T-helper 1 cell treated with Interleukin-12 subunit alpha and Interleukin-12 subunit beta and Interleukin-4 antibody, amounts not matched to agents 30 ng/mL and 1 ng/mL, for 36 hours (primary cell): ENCODE measurements at regions not wholly inside any gene's neighbourhood (a gene's known extent, or its start where the extent isn't known, plus 50 kb on each side); places are given as distances from the start of the nearest gene placed in this dataset.
"Not testable (repeated sequence)": the region's sequence is repeated elsewhere in the genome, so short reads cannot be mapped to it uniquely, and the experiment has no call there.

Experiments used
- intact Hi-C: fragments of 100-400 bp; cut with micrococcal nuclease; formaldehyde crosslinking; loops from one replicate; pipeline ENCODE4 v1.15.1; 2024

GRCh38 chr1:61580417-61580816 lies 144.5 kb downstream of the TM2D1 start:
- intact Hi-C loops: loop anchor here (10.0 kb wide), 1 partner anchor 226 kb away; no protein-coding TSS in a partner anchor

- intact Hi-C loops: loop anchor here (10.0 kb wide), 1 partner anchor 225 kb away; no protein-coding TSS in a partner anchor
Measured at GRCh38 chr1:61579802-61580201, 145.1 kb downstream of the TM2D1 start.

- intact Hi-C loops: no loop called here
Measured at GRCh38 chr1:61572046-61572445, 152.9 kb downstream of the TM2D1 start.

GRCh38 chr1:61570191-61570590 lies 154.8 kb downstream of the TM2D1 start:
- intact Hi-C loops: no loop called here

GRCh38 chr1:61569303-61569621 lies 155.7 kb downstream of the TM2D1 start:
- intact Hi-C loops: no loop called here

- intact Hi-C loops: no loop called here
Measured at GRCh38 chr1:61568460-61569302, 156.3 kb downstream of the TM2D1 start.

- intact Hi-C loops: no loop called here
Measured at GRCh38 chr1:61566177-61566576, 158.8 kb downstream of the TM2D1 start.

GRCh38 chr1:61563611-61564010 lies 161.3 kb downstream of the TM2D1 start:
- intact Hi-C loops: no loop called here

- intact Hi-C loops: no loop called here
Measured at GRCh38 chr1:61561666-61562065, 163.3 kb downstream of the TM2D1 start.

GRCh38 chr1:61560385-61560784 lies 164.6 kb downstream of the TM2D1 start:
- intact Hi-C loops: no loop called here

- intact Hi-C loops: no loop called here
Measured at GRCh38 chr1:61556631-61557030, 168.3 kb downstream of the TM2D1 start.

GRCh38 chr1:61552630-61553305 lies 172.2 kb downstream of the TM2D1 start:
- intact Hi-C loops: no loop called here

- intact Hi-C loops: loop anchor here (1.0 kb wide), 1 partner anchor 305 kb away; no protein-coding TSS in a partner anchor
Measured at GRCh38 chr1:61547302-61547701, 177.6 kb downstream of the TM2D1 start.

GRCh38 chr1:61544870-61545269 lies 180.1 kb downstream of the TM2D1 start:
- intact Hi-C loops: not testable (repeated sequence)

- intact Hi-C loops: not testable (repeated sequence)
Measured at GRCh38 chr1:61543498-61543897, 181.4 kb downstream of the TM2D1 start.

- intact Hi-C loops: no loop called here
Measured at GRCh38 chr1:61539720-61540462, 185.1 kb downstream of the TM2D1 start.

GRCh38 chr1:61538228-61538627 lies 186.7 kb downstream of the TM2D1 start:
- intact Hi-C loops: no loop called here

- intact Hi-C loops: no loop called here
Measured at GRCh38 chr1:61536174-61537108, 188.5 kb downstream of the TM2D1 start.

GRCh38 chr1:61534847-61535246 lies 190.1 kb downstream of the TM2D1 start:
- intact Hi-C loops: no loop called here

GRCh38 chr1:61533546-61533945 lies 191.4 kb downstream of the TM2D1 start:
- intact Hi-C loops: no loop called here

- intact Hi-C loops: no loop called here
Measured at GRCh38 chr1:61531716-61532115, 193.2 kb downstream of the TM2D1 start.
